Glutamatergic neuron (in vitro differentiated cells): ENCODE measurements at regions not wholly inside any gene's neighbourhood (a gene's known extent, or its start where the extent isn't known, plus 50 kb on each side); places are given as distances from the start of the nearest gene placed in this dataset.
"Not testable (repeated sequence)": the region's sequence is repeated elsewhere in the genome, so short reads cannot be mapped to it uniquely, and the experiment has no call there.

Source experiments
- DNase-seq: peaks from one replicate; pipeline ENCODE4 v3.0.0; 2022
- H3K27ac Mint-ChIP-seq: one replicate; pipeline ENCODE4 v1.8.0; 2020; ENCODE audit warnings: mild to moderate bottlenecking, mixed read lengths, inconsistent platforms; ENCODE audit not compliant: unreplicated experiment
- H3K27me3 Mint-ChIP-seq: one replicate; pipeline ENCODE4 v1.8.0; 2020; ENCODE audit warnings: mild to moderate bottlenecking, moderate library complexity, mixed read lengths, inconsistent platforms; ENCODE audit not compliant: unreplicated experiment
- H3K36me3 Mint-ChIP-seq: one replicate; pipeline ENCODE4 v1.8.0; 2020; ENCODE audit warnings: mild to moderate bottlenecking, mixed read lengths, inconsistent platforms; ENCODE audit not compliant: unreplicated experiment
- H3K4me1 Mint-ChIP-seq: one replicate; pipeline ENCODE4 v1.8.0; 2020; ENCODE audit warnings: mild to moderate bottlenecking, low read depth, mixed read lengths, inconsistent platforms; ENCODE audit not compliant: unreplicated experiment
- H3K4me3 Mint-ChIP-seq: one replicate; pipeline ENCODE4 v1.8.0; 2020; ENCODE audit warnings: mild to moderate bottlenecking, mixed read lengths, inconsistent platforms; ENCODE audit not compliant: unreplicated experiment
- H3K9me3 Mint-ChIP-seq: one replicate; pipeline ENCODE4 v1.8.0; 2020; ENCODE audit warnings: mild to moderate bottlenecking, moderate library complexity, mixed read lengths, inconsistent platforms; ENCODE audit not compliant: unreplicated experiment
- CTCF ChIP-seq: fragments of 200-600 bp; sonication (generic); IDR thresholded peaks from one replicate; pipeline ENCODE4 v1.5.0; 2021; ENCODE audit not compliant: partially characterized antibody, unreplicated experiment

- H3K27ac Mint-ChIP-seq: no peak overlapping the region
- H3K9me3 Mint-ChIP-seq: no peaks in the 10 kb centered on the region
- H3K4me1 Mint-ChIP-seq: no peaks in the 10 kb centered on the region
- DNase-seq: no peak
- TF ChIP-seq CTCF: no peak
- no peaks in the 10 kb centered on the region for H3K36me3 Mint-ChIP-seq
- no peak overlapping the region for H3K4me3 Mint-ChIP-seq
- H3K27me3 Mint-ChIP-seq: peaks cover 3% of the 10 kb centered on the region
Measured at GRCh38 chr11:98720951-98721350, 299.8 kb upstream of the CNTN5 start.

DNA sequence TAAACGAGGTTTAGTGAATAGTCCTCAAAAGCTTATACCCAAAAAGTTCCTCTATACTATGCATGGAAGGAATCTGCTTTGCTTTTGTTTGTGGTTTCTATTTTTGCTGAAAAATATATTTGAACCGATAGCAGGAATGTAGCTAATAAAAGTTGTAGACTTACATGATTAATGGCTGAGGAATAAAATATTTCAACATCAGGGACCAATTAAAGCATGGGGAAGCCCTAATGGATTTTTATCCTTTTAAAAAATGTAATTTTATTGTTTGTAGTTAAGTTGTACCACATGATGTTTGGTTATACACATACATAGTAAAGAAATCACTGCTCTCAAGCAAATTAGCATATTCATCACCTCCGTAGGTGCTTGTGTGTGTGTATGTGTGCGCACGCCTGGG is 295.3 kb upstream of the CNTN5 start:
- Mint-ChIP-seq H3K4me1 (no peaks in the 10 kb centered on the region), H3K9me3 (no peaks in the 10 kb centered on the region), H3K27me3 (peaks cover 2% of the 10 kb centered on the region), H3K36me3 (no peaks in the 10 kb centered on the region), H3K4me3 (no peak overlapping the region), H3K27ac (no peak overlapping the region)
- no peak for DNase-seq
- no peak for TF ChIP-seq CTCF

GRCh38 chr11:98728421-98728820 is 292.3 kb upstream of the CNTN5 start:
- no peak for TF ChIP-seq CTCF

GRCh38 chr11:98729118-98729517 is 291.6 kb upstream of the CNTN5 start:
- Mint-ChIP-seq H3K27me3 (no peaks in the 10 kb centered on the region), H3K27ac (no peak overlapping the region), H3K4me3 (no peak overlapping the region), H3K36me3 (no peaks in the 10 kb centered on the region), H3K4me1 (peaks cover 3% of the 10 kb centered on the region), H3K9me3 (no peaks in the 10 kb centered on the region)
- no peak for TF ChIP-seq CTCF
- DNase-seq: no peak

More at GRCh38 chr11:98728421-98728820, 292.3 kb upstream of the CNTN5 start:
- Mint-ChIP-seq H3K27me3 (peaks cover 2% of the 10 kb centered on the region), H3K36me3 (no peaks in the 10 kb centered on the region), H3K27ac (no peak overlapping the region), H3K4me1 (peaks cover under 1% of the 10 kb centered on the region), H3K4me3 (no peak overlapping the region), H3K9me3 (no peaks in the 10 kb centered on the region)
- DNase-seq: no peak

GRCh38 chr11:98732947-98733346 is 287.8 kb upstream of the CNTN5 start:
- TF ChIP-seq CTCF: no peak
- Mint-ChIP-seq H3K4me3 (no peak overlapping the region), H3K9me3 (no peaks in the 10 kb centered on the region), H3K4me1 (peaks cover 3% of the 10 kb centered on the region), H3K36me3 (no peaks in the 10 kb centered on the region), H3K27ac (no peak overlapping the region), H3K27me3 (no peaks in the 10 kb centered on the region)
- DNase-seq: no peak

GRCh38 chr11:98733378-98733777 is 287.4 kb upstream of the CNTN5 start:
- H3K9me3 Mint-ChIP-seq, H3K4me3 Mint-ChIP-seq, DNase-seq, H3K27ac Mint-ChIP-seq, H3K4me1 Mint-ChIP-seq, H3K27me3 Mint-ChIP-seq, H3K36me3 Mint-ChIP-seq: not testable (repeated sequence)
